GM23338 (cell line): ENCODE measurements at regions not wholly inside any gene's neighbourhood (a gene's known extent, or its start where the extent isn't known, plus 50 kb on each side); places are given as distances from the start of the nearest gene placed in this dataset.

Experiments used
- ATAC-seq: fragments of 200-7000 bp; cut with Tn5 transposase; 3 replicates; pipeline ENCODE4 v1.9.1; 2020
- DNase-seq: peaks from one replicate; pipeline ENCODE4 v3.0.0-alpha.2; 2015; ENCODE audit warnings: low spot score
- H2AFZ ChIP-seq: fragments of 200-600 bp; sonication (generic); 2 replicates; pipeline ENCODE4 v1.8.0; 2016; ENCODE audit warnings: antibody characterized with exemption, mild to moderate bottlenecking, moderate library complexity
- H3F3A ChIP-seq: fragments of 200-600 bp; sonication (generic); replicated peaks from 2 replicates; pipeline ENCODE4 v1.8.0; 2017; ENCODE audit warnings: antibody characterized with exemption, mixed run types, low read depth
- H3K27ac ChIP-seq: fragments of 200-600 bp; sonication (generic); 2 replicates; pipeline ENCODE4 v1.6.1; 2016; ENCODE audit warnings: low read depth
- H3K27me3 ChIP-seq: fragments of 200-600 bp; sonication (generic); 2 replicates; pipeline ENCODE4 v1.8.0; 2016; ENCODE audit warnings: mild to moderate bottlenecking, mixed run types, moderate library complexity; ENCODE audit not compliant: insufficient read depth
- H3K36me3 ChIP-seq: fragments of 200-600 bp; sonication (generic); 2 replicates; pipeline ENCODE4 v1.8.0; 2016; ENCODE audit warnings: mild to moderate bottlenecking; ENCODE audit not compliant: insufficient read depth
- H3K4me1 ChIP-seq: fragments of 200-600 bp; sonication (generic); 2 replicates; pipeline ENCODE4 v1.8.0; 2016; ENCODE audit warnings: mild to moderate bottlenecking, moderate library complexity; ENCODE audit not compliant: insufficient read depth
- H3K4me2 ChIP-seq: fragments of 200-600 bp; sonication (generic); 2 replicates; pipeline ENCODE4 v1.7.1; 2017; ENCODE audit warnings: mixed run types
- H3K4me3 ChIP-seq: fragments of 200-600 bp; sonication (generic); 2 replicates; pipeline ENCODE4 v1.6.1; 2016; ENCODE audit warnings: mixed run types
- H3K79me2 ChIP-seq: fragments of 200-600 bp; sonication (generic); replicated peaks from 2 replicates; pipeline ENCODE4 v1.8.0; 2017; ENCODE audit warnings: mild to moderate bottlenecking; ENCODE audit not compliant: insufficient read depth
- H3K9me2 ChIP-seq: fragments of 200-600 bp; sonication (generic); 2 replicates; pipeline ENCODE4 v1.8.0; 2017; ENCODE audit not compliant: insufficient read depth
- H4K20me1 ChIP-seq: fragments of 200-600 bp; sonication (generic); replicated peaks from 2 replicates; pipeline ENCODE4 v1.8.0; 2017; ENCODE audit warnings: mild to moderate bottlenecking; ENCODE audit not compliant: insufficient read depth
- H3K27ac Mint-ChIP-seq: 2 replicates; pipeline ENCODE4 v1.8.0; 2020; ENCODE audit warnings: inconsistent platforms, mild to moderate bottlenecking, moderate library complexity, mixed read lengths
- H3K27me3 Mint-ChIP-seq: 3 replicates; pipeline ENCODE4 v1.8.0; 2022; ENCODE audit warnings: low read depth, mild to moderate bottlenecking, moderate library complexity, mixed read lengths, inconsistent platforms; ENCODE audit not compliant: insufficient read depth, poor library complexity
- H3K36me3 Mint-ChIP-seq: 3 replicates; pipeline ENCODE4 v1.8.0; 2021; ENCODE audit warnings: low read depth, mild to moderate bottlenecking, inconsistent platforms, moderate library complexity, mixed read lengths
- H3K4me1 Mint-ChIP-seq: 3 replicates; pipeline ENCODE4 v1.8.0; 2020; ENCODE audit warnings: mild to moderate bottlenecking, inconsistent platforms, mixed read lengths
- H3K4me3 Mint-ChIP-seq: 3 replicates; pipeline ENCODE4 v1.8.0; 2021; ENCODE audit warnings: moderate library complexity, mild to moderate bottlenecking, inconsistent platforms, mixed read lengths
- H3K9me3 Mint-ChIP-seq: 3 replicates; pipeline ENCODE4 v1.8.0; 2020; ENCODE audit warnings: moderate library complexity, mild to moderate bottlenecking, inconsistent platforms, mixed read lengths
- CREB1 ChIP-seq: fragments of 250-450 bp; sonication (Bioruptor Pico); IDR thresholded peaks from 2 replicates; pipeline ENCODE4 v1.5.0; 2020; ENCODE audit warnings: low read depth, mild to moderate bottlenecking, moderate library complexity
- EZH2 ChIP-seq: fragments of 200-600 bp; sonication (generic); IDR thresholded peaks from one replicate; pipeline ENCODE4 v1.8.0; 2017; ENCODE audit warnings: antibody characterized with exemption, mild to moderate bottlenecking, low read depth; ENCODE audit not compliant: unreplicated experiment
- EZH2phosphoT487 ChIP-seq: fragments of 200-600 bp; sonication (generic); IDR thresholded peaks from one replicate; pipeline ENCODE4 v1.8.1; 2018; ENCODE audit warnings: antibody characterized with exemption; ENCODE audit not compliant: unreplicated experiment
- JUNB ChIP-seq: IDR thresholded peaks from one replicate; pipeline ENCODE4 v1.6.1; 2016; ENCODE audit warnings: antibody characterized with exemption; ENCODE audit not compliant: unreplicated experiment
- NANOG ChIP-seq: IDR thresholded peaks from 2 replicates; pipeline ENCODE4 v1.6.1; 2016; ENCODE audit warnings: antibody characterized with exemption, borderline replicate concordance
- POLR2AphosphoS5 ChIP-seq: IDR thresholded peaks from 2 replicates; pipeline ENCODE4 v1.6.1; 2016; ENCODE audit warnings: antibody characterized with exemption, low read depth
- STAT1 ChIP-seq: IDR thresholded peaks from one replicate; pipeline ENCODE4 v1.6.1; 2016; ENCODE audit warnings: antibody characterized with exemption; ENCODE audit not compliant: unreplicated experiment
- ZNF114 ChIP-seq: fragments of 250-450 bp; sonication (Bioruptor Pico); IDR thresholded peaks from 2 replicates; pipeline ENCODE4 v1.5.0; 2020; ENCODE audit warnings: mild to moderate bottlenecking, moderate library complexity
- ZNF331 ChIP-seq: fragments of 250-450 bp; sonication (Bioruptor Pico); IDR thresholded peaks from 2 replicates; pipeline ENCODE4 v1.5.0; 2020; ENCODE audit warnings: low read depth, mild to moderate bottlenecking, moderate library complexity
- TF ChIP-seq, protein P1 (sequence below): IDR thresholded peaks from 2 replicates; pipeline ENCODE4 v1.6.1; 2016; ENCODE audit warnings: antibody characterized with exemption
- TF ChIP-seq, protein P2 (sequence below), 2 experiments: fragments of 200-600 bp in 1 of 2; sonication (generic) in 1 of 2; conservative IDR thresholded peaks; 2 replicates each; pipeline versions ENCODE4 v1.5.1 to v1.6.1; 2016 to 2017; ENCODE audit warnings: antibody characterized with exemption in 2 of 2, low read depth in 2 of 2, mild to moderate bottlenecking in 2 of 2, moderate library complexity in 1 of 2
- TF ChIP-seq, protein P3 (sequence below): IDR thresholded peaks from one replicate; pipeline ENCODE4 v1.6.1; 2018; ENCODE audit warnings: antibody characterized with exemption; ENCODE audit not compliant: unreplicated experiment
- TF ChIP-seq, protein P4 (sequence below): fragments of 250-450 bp; sonication (Bioruptor Pico); IDR thresholded peaks from 2 replicates; pipeline ENCODE4 v1.5.0; 2020; ENCODE audit warnings: mild to moderate bottlenecking, moderate library complexity

DNA sequence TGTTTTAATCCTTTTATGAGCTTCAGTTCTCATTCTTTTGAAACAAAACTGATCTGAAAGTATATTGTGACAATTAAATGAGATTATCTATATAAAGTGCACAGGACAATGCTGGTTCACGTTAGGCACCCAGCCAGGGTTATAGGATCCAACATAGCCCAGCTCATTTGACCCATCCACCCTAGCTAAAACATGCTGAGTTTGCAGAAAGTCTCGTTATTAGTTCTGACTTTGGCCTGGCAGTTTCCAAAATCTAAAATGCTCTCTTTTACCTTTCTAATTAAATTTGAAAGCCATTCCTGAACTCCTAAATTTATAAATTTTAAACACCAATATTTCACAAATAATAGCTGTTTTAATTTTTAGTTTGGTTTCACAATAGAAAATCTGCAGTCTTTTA lies 131.9 kb upstream of the PTPRD start:
- TF ChIP-seq EZH2 (no peak), ZNF114 (no peak), STAT1 (no peak), NANOG (no peak), EZH2phosphoT487 (no peak), CREB1 (CRISPR knock-in tag) (no peak), ZNF331 (CRISPR knock-in tag) (no peak), JUNB (no peak), POLR2AphosphoS5 (no peak)
- TF ChIP-seq, protein P1, sequence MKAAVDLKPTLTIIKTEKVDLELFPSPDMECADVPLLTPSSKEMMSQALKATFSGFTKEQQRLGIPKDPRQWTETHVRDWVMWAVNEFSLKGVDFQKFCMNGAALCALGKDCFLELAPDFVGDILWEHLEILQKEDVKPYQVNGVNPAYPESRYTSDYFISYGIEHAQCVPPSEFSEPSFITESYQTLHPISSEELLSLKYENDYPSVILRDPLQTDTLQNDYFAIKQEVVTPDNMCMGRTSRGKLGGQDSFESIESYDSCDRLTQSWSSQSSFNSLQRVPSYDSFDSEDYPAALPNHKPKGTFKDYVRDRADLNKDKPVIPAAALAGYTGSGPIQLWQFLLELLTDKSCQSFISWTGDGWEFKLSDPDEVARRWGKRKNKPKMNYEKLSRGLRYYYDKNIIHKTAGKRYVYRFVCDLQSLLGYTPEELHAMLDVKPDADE = no peak
- TF ChIP-seq, protein P2, sequence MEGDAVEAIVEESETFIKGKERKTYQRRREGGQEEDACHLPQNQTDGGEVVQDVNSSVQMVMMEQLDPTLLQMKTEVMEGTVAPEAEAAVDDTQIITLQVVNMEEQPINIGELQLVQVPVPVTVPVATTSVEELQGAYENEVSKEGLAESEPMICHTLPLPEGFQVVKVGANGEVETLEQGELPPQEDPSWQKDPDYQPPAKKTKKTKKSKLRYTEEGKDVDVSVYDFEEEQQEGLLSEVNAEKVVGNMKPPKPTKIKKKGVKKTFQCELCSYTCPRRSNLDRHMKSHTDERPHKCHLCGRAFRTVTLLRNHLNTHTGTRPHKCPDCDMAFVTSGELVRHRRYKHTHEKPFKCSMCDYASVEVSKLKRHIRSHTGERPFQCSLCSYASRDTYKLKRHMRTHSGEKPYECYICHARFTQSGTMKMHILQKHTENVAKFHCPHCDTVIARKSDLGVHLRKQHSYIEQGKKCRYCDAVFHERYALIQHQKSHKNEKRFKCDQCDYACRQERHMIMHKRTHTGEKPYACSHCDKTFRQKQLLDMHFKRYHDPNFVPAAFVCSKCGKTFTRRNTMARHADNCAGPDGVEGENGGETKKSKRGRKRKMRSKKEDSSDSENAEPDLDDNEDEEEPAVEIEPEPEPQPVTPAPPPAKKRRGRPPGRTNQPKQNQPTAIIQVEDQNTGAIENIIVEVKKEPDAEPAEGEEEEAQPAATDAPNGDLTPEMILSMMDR (conservative IDR thresholded peaks at IDR 0.05; ENCODE audit: low read depth in 2 of 2) = no peak
- TF ChIP-seq, protein P3, sequence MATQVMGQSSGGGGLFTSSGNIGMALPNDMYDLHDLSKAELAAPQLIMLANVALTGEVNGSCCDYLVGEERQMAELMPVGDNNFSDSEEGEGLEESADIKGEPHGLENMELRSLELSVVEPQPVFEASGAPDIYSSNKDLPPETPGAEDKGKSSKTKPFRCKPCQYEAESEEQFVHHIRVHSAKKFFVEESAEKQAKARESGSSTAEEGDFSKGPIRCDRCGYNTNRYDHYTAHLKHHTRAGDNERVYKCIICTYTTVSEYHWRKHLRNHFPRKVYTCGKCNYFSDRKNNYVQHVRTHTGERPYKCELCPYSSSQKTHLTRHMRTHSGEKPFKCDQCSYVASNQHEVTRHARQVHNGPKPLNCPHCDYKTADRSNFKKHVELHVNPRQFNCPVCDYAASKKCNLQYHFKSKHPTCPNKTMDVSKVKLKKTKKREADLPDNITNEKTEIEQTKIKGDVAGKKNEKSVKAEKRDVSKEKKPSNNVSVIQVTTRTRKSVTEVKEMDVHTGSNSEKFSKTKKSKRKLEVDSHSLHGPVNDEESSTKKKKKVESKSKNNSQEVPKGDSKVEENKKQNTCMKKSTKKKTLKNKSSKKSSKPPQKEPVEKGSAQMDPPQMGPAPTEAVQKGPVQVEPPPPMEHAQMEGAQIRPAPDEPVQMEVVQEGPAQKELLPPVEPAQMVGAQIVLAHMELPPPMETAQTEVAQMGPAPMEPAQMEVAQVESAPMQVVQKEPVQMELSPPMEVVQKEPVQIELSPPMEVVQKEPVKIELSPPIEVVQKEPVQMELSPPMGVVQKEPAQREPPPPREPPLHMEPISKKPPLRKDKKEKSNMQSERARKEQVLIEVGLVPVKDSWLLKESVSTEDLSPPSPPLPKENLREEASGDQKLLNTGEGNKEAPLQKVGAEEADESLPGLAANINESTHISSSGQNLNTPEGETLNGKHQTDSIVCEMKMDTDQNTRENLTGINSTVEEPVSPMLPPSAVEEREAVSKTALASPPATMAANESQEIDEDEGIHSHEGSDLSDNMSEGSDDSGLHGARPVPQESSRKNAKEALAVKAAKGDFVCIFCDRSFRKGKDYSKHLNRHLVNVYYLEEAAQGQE = no peak
- TF ChIP-seq, protein P4, sequence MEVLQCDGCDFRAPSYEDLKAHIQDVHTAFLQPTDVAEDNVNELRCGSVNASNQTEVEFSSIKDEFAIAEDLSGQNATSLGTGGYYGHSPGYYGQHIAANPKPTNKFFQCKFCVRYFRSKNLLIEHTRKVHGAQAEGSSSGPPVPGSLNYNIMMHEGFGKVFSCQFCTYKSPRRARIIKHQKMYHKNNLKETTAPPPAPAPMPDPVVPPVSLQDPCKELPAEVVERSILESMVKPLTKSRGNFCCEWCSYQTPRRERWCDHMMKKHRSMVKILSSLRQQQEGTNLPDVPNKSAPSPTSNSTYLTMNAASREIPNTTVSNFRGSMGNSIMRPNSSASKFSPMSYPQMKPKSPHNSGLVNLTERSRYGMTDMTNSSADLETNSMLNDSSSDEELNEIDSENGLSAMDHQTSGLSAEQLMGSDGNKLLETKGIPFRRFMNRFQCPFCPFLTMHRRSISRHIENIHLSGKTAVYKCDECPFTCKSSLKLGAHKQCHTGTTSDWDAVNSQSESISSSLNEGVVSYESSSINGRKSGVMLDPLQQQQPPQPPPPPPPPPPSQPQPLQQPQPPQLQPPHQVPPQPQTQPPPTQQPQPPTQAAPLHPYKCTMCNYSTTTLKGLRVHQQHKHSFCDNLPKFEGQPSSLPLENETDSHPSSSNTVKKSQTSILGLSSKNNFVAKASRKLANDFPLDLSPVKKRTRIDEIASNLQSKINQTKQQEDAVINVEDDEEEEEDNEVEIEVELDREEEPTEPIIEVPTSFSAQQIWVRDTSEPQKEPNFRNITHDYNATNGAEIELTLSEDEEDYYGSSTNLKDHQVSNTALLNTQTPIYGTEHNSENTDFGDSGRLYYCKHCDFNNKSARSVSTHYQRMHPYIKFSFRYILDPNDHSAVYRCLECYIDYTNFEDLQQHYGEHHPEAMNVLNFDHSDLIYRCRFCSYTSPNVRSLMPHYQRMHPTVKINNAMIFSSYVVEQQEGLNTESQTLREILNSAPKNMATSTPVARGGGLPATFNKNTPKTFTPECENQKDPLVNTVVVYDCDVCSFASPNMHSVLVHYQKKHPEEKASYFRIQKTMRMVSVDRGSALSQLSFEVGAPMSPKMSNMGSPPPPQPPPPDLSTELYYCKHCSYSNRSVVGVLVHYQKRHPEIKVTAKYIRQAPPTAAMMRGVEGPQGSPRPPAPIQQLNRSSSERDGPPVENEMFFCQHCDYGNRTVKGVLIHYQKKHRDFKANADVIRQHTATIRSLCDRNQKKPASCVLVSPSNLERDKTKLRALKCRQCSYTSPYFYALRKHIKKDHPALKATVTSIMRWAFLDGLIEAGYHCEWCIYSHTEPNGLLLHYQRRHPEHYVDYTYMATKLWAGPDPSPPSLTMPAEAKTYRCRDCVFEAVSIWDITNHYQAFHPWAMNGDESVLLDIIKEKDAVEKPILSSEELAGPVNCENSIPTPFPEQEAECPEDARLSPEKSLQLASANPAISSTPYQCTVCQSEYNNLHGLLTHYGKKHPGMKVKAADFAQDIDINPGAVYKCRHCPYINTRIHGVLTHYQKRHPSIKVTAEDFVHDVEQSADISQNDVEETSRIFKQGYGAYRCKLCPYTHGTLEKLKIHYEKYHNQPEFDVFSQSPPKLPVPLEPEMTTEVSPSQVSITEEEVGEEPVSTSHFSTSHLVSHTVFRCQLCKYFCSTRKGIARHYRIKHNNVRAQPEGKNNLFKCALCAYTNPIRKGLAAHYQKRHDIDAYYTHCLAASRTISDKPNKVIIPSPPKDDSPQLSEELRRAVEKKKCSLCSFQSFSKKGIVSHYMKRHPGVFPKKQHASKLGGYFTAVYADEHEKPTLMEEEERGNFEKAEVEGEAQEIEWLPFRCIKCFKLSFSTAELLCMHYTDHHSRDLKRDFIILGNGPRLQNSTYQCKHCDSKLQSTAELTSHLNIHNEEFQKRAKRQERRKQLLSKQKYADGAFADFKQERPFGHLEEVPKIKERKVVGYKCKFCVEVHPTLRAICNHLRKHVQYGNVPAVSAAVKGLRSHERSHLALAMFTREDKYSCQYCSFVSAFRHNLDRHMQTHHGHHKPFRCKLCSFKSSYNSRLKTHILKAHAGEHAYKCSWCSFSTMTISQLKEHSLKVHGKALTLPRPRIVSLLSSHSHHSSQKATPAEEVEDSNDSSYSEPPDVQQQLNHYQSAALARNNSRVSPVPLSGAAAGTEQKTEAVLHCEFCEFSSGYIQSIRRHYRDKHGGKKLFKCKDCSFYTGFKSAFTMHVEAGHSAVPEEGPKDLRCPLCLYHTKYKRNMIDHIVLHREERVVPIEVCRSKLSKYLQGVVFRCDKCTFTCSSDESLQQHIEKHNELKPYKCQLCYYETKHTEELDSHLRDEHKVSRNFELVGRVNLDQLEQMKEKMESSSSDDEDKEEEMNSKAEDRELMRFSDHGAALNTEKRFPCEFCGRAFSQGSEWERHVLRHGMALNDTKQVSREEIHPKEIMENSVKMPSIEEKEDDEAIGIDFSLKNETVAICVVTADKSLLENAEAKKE (CRISPR knock-in tag) = no peak
- Histone ChIP-seq H2AFZ (no peak overlapping the region), H4K20me1 (no peaks in the 10 kb centered on the region), H3K9me2 (0 out of 2 replicates have a peak, but pooled peaks cover 4% of the 10 kb centered on the region), H3K4me3 (no peak overlapping the region), H3K27me3 (no peaks in the 10 kb centered on the region), H3K36me3 (no peaks in the 10 kb centered on the region), H3F3A (no peaks in the 10 kb centered on the region), H3K27ac (no peak overlapping the region), H3K4me1 (no peaks in the 10 kb centered on the region), H3K4me2 (no peak overlapping the region), H3K79me2 (no peaks in the 10 kb centered on the region)
- Mint-ChIP-seq H3K36me3 (no peaks in the 10 kb centered on the region), H3K27ac (no peak overlapping the region), H3K4me1 (no peaks in the 10 kb centered on the region), H3K27me3 (no peaks in the 10 kb centered on the region), H3K9me3 (peaks cover 2% of the 10 kb centered on the region; the same call in 1 of the 3 replicates), H3K4me3 (no peak overlapping the region)
- ATAC-seq (no peak), DNase-seq (no peak)
